ENCODE measurements at regions not wholly inside any gene's neighbourhood (a gene's known extent, or its start where the extent isn't known, plus 50 kb on each side); places are given as distances from the start of the nearest gene placed in this dataset.

DNA sequence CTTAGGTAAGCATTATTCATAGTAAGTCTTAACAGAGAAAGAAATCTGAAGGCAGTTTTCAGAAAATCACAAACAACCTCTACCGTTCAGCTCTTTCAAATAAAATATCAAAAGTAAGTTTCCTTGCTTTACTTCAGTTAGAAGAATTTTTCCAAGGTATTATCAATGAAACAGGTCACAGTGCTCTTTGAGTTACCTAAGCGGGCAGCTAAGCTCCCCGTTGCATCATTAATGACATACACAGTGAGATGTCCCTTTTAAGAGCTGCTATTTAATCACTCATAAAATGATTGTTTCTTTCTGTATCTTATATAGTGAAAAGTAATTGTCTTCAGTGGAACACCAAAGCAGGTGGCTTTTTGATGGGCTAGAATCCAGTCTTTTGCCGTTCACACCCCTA lies 86.2 kb upstream of the PIK3R1 start:
- TF ChIP-seq, protein P1, sequence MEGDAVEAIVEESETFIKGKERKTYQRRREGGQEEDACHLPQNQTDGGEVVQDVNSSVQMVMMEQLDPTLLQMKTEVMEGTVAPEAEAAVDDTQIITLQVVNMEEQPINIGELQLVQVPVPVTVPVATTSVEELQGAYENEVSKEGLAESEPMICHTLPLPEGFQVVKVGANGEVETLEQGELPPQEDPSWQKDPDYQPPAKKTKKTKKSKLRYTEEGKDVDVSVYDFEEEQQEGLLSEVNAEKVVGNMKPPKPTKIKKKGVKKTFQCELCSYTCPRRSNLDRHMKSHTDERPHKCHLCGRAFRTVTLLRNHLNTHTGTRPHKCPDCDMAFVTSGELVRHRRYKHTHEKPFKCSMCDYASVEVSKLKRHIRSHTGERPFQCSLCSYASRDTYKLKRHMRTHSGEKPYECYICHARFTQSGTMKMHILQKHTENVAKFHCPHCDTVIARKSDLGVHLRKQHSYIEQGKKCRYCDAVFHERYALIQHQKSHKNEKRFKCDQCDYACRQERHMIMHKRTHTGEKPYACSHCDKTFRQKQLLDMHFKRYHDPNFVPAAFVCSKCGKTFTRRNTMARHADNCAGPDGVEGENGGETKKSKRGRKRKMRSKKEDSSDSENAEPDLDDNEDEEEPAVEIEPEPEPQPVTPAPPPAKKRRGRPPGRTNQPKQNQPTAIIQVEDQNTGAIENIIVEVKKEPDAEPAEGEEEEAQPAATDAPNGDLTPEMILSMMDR (IDR thresholded peaks at IDR 0.05 in 2 of 3, conservative IDR thresholded peaks at IDR 0.05 in 1 of 3; ENCODE audit: borderline replicate concordance in 1 of 3, insufficient read depth in 1 of 3, low read depth in 2 of 3, low read length in 2 of 3), result no peak
- TF ChIP-seq EZH2phosphoT487 (IDR thresholded peaks at IDR 0.05; ENCODE audit: borderline replicate concordance) (no peak), RAD21 (IDR thresholded peaks at IDR 0.05; ENCODE audit: low read depth) (no peak), POLR2A (IDR thresholded peaks at IDR 0.05; ENCODE audit: borderline replicate concordance, extremely low read depth, insufficient read depth, insufficient read length) (no peak), ZNF274 (IDR thresholded peaks at IDR 0.05; ENCODE audit: low read depth, low read length) (no peak), POLR2AphosphoS5 (IDR thresholded peaks at IDR 0.05; ENCODE audit: low read depth, low read length) (no peak)
